A673 (cell line): ENCODE measurements at regions not wholly inside any gene's neighbourhood (a gene's known extent, or its start where the extent isn't known, plus 50 kb on each side); places are given as distances from the start of the nearest gene placed in this dataset.

Experiments used
- CTCF ChIP-seq: fragments of 300-800, 200-600 bp; sonication (generic); conservative IDR thresholded peaks from 2 replicates; pipeline ENCODE4 v1.5.1; 2017; ENCODE audit warnings: low read depth, mild to moderate bottlenecking, antibody characterized with exemption, low read length, moderate library complexity, mixed read lengths
- EZH2 ChIP-seq: fragments of 200-600 bp; sonication (generic); IDR thresholded peaks from 2 replicates; pipeline ENCODE4 v1.6.1; 2017; ENCODE audit warnings: borderline replicate concordance, low read depth, mild to moderate bottlenecking, mixed read lengths, antibody characterized with exemption, low read length; ENCODE audit not compliant: poor library complexity, severe bottlenecking

GRCh38 chr14:22434030-22434429, 155.0 kb downstream of the DAD1 start:
- peak; percentile 55 for TF ChIP-seq CTCF
- TF ChIP-seq EZH2 = no peak
